Progenitor cell of endocrine pancreas (in vitro differentiated cells): ENCODE measurements at regions not wholly inside any gene's neighbourhood (a gene's known extent, or its start where the extent isn't known, plus 50 kb on each side); places are given as distances from the start of the nearest gene placed in this dataset.
A peak's percentile ranks its signal among the peaks of the same experiment; 100 is the strongest.

Experiments
- DNase-seq: peaks from one replicate; pipeline ENCODE4 v3.0.0; 2021; ENCODE audit warnings: low spot score; ENCODE audit not compliant: unreplicated experiment
- H3K27ac Mint-ChIP-seq: 2 replicates; pipeline ENCODE4 v1.8.0; 2021; ENCODE audit warnings: mild to moderate bottlenecking, moderate library complexity, mixed read lengths
- H3K27me3 Mint-ChIP-seq: 2 replicates; pipeline ENCODE4 v1.8.0; 2021; ENCODE audit warnings: mixed read lengths
- H3K36me3 Mint-ChIP-seq: 2 replicates; pipeline ENCODE4 v1.8.0; 2022; ENCODE audit warnings: mixed read lengths; ENCODE audit not compliant: insufficient read depth
- H3K4me1 Mint-ChIP-seq: 2 replicates; pipeline ENCODE4 v1.8.0; 2021; ENCODE audit warnings: low read depth, mixed read lengths
- H3K4me3 Mint-ChIP-seq: 2 replicates; pipeline ENCODE4 v1.8.0; 2021; ENCODE audit warnings: low read depth, mild to moderate bottlenecking, moderate library complexity, mixed read lengths
- H3K9me3 Mint-ChIP-seq: 2 replicates; pipeline ENCODE4 v1.8.0; 2021; ENCODE audit warnings: low read depth, mixed read lengths
- CTCF ChIP-seq: fragments of 200-600 bp; sonication (generic); IDR thresholded peaks from one replicate; pipeline ENCODE4 v1.5.0; 2021; ENCODE audit warnings: antibody characterized with exemption, mild to moderate bottlenecking; ENCODE audit not compliant: unreplicated experiment

- Mint-ChIP-seq H3K4me1 (no peaks in the 10 kb centered on the region), H3K27ac (no peak overlapping the region), H3K27me3 (no peaks in the 10 kb centered on the region), H3K36me3 (no peaks in the 10 kb centered on the region), H3K9me3 (no peaks in the 10 kb centered on the region), H3K4me3 (no peak overlapping the region)
- no peak for TF ChIP-seq CTCF
- DNase-seq, result no peak
Measured at GRCh38 chr6:82781620-82782204, 283.9 kb downstream of the UBE3D start.

DNA sequence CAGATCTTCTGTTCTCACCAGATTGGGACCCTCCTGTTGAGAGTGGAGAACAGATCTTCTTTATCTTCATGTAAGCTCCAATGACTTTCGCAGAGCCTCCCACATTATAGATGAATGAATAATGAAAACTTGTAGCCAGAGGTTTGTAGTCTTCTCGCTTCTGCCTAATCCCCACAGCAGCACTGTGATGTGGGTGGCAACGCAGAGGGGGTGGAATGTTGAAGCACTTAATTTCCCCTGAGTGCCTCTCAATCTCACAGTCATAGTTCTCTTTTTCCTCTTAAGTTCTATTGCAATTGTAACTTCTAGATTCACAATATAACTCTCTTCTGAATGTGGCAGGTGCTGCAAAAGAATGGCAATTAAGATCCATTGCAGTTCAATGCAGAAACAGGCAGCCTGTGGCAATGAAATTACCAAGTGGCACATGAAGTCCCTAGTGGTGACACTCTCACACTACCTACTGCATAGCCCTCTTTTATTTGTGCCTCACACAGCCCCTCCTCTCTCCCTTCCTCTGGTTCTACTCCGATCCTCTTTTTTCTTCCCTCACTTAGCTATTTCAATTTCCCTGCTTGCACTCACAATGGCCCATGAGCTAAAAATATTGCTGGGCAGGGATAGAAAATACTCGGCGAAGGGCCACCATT, 281.9 kb downstream of the UBE3D start:
- Mint-ChIP-seq H3K9me3 (no peaks in the 10 kb centered on the region), H3K36me3 (no peaks in the 10 kb centered on the region), H3K4me1 (no peaks in the 10 kb centered on the region), H3K4me3 (no peak overlapping the region), H3K27me3 (no peaks in the 10 kb centered on the region), H3K27ac (no peak overlapping the region)
- peak; percentile 62 for TF ChIP-seq CTCF
- no peak for DNase-seq

DNA sequence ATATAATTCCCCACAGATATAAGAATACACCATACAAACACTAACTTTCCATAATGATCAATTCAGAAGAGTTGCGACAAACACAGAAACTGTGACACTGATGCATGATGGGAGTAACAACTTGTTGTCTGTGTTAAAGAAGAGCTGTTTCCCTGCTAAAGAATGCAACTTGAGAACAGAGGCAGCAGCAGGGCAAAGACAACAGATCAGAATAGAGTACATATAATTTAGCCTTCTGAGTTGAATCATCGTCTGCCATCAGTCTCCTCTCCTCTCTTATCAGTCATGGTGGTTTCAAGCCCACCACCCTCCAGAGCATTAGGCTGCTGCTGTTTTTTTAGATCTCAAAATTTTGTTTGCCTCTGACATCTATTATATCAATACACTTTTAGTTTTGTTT, 280.4 kb downstream of the UBE3D start:
- no peaks in the 10 kb centered on the region for H3K27me3 Mint-ChIP-seq
- no peaks in the 10 kb centered on the region for H3K36me3 Mint-ChIP-seq
- no peak overlapping the region for H3K27ac Mint-ChIP-seq

GRCh38 chr6:82786248-82786647, 279.4 kb downstream of the UBE3D start:
- H3K36me3 Mint-ChIP-seq, result no peaks in the 10 kb centered on the region
- H3K9me3 Mint-ChIP-seq, result no peaks in the 10 kb centered on the region
- no peaks in the 10 kb centered on the region for H3K27me3 Mint-ChIP-seq
- DNase-seq, result no peak
- no peak overlapping the region for H3K4me3 Mint-ChIP-seq
- no peaks in the 10 kb centered on the region for H3K4me1 Mint-ChIP-seq
- TF ChIP-seq CTCF, result no peak
- H3K27ac Mint-ChIP-seq, result no peak overlapping the region

More for the DNA sequence above, 280.4 kb downstream of the UBE3D start:
- H3K9me3 Mint-ChIP-seq, result no peaks in the 10 kb centered on the region
- H3K4me3 Mint-ChIP-seq, result no peak overlapping the region
- no peaks in the 10 kb centered on the region for H3K4me1 Mint-ChIP-seq
- no peak for DNase-seq
- TF ChIP-seq CTCF, result no peak

DNA sequence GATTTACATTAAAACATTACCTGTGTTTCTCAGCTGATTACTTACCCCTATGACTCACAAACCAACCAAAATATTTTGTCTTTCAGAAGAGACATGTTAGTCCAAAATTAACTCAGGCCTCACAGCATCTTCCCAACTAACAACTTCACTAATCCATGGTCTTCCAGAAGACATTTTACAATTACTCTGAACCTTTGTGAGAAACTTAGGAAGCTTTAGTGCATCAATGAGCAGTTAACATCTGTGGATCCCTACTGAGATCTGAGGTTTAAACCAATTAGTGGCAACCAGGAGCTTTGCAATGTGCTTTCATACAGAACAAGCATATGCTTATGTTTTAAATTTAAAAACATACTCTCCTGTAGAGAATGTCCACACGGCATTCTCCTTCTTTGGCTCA, 269.7 kb downstream of the UBE3D start:
- Mint-ChIP-seq H3K27ac (no peak overlapping the region), H3K9me3 (peaks cover 14% of the 10 kb centered on the region), H3K36me3 (no peaks in the 10 kb centered on the region), H3K4me1 (no peaks in the 10 kb centered on the region), H3K27me3 (no peaks in the 10 kb centered on the region), H3K4me3 (no peak overlapping the region)
- no peak for DNase-seq
- no peak for TF ChIP-seq CTCF
